ENCODE measurements at regions not wholly inside any gene's neighbourhood (a gene's known extent, or its start where the extent isn't known, plus 50 kb on each side); places are given as distances from the start of the nearest gene placed in this dataset.

GRCh38 chr5:153159616-153160015 is 330.9 kb upstream of the GRIA1 start:
- TF ChIP-seq CTCF (IDR thresholded peaks at IDR 0.05) (no peak), POLR2A (IDR thresholded peaks at IDR 0.05) (no peak)

Measured in right lobe of liver (tissue), 4 donors.